MM.1S (cell line): ENCODE measurements at regions not wholly inside any gene's neighbourhood (a gene's known extent, or its start where the extent isn't known, plus 50 kb on each side); places are given as distances from the start of the nearest gene placed in this dataset.
"Not testable (repeated sequence)": the region's sequence is repeated elsewhere in the genome, so short reads cannot be mapped to it uniquely, and the experiment has no call there.

Experiments
- DNase-seq: peaks from one replicate; pipeline ENCODE4 v3.0.0-alpha.2; 2015
- H2AFZ ChIP-seq: fragments of 300-600 bp; sonication (generic); 2 replicates; pipeline ENCODE4 v1.6.0; 2016; ENCODE audit warnings: antibody characterized with exemption, low read length
- H3F3A ChIP-seq: fragments of 300-600 bp; sonication (generic); 2 replicates; pipeline ENCODE4 v1.6.1; 2016; ENCODE audit warnings: mild to moderate bottlenecking, antibody characterized with exemption, low read length, moderate library complexity, mixed read lengths; ENCODE audit not compliant: insufficient read depth
- H3K27ac ChIP-seq: fragments of 300-600 bp; sonication (generic); 2 replicates; pipeline ENCODE4 v1.5.1; 2016; ENCODE audit warnings: mild to moderate bottlenecking, low read length
- H3K27me3 ChIP-seq: fragments of 300-600 bp; sonication (generic); replicated peaks from 2 replicates; pipeline ENCODE4 v1.6.0; 2016; ENCODE audit warnings: low read length; ENCODE audit not compliant: insufficient read depth
- H3K36me3 ChIP-seq: fragments of 300-600 bp; sonication (generic); replicated peaks from 2 replicates; pipeline ENCODE4 v1.6.1; 2016; ENCODE audit warnings: mild to moderate bottlenecking, low read length, mixed read lengths; ENCODE audit not compliant: insufficient read depth
- H3K4me1 ChIP-seq: fragments of 300-600 bp; sonication (generic); 2 replicates; pipeline ENCODE4 v1.6.1; 2016; ENCODE audit warnings: low read length, mixed read lengths
- H3K4me2 ChIP-seq: fragments of 300-600 bp; sonication (generic); 2 replicates; pipeline ENCODE4 v1.6.0; 2016; ENCODE audit warnings: low read depth, low read length
- H3K4me3 ChIP-seq: fragments of 300-600 bp; sonication (generic); 2 replicates; pipeline ENCODE4 v1.5.1; 2016; ENCODE audit warnings: low read length, mixed read lengths
- H3K79me2 ChIP-seq: fragments of 300-600 bp; sonication (generic); 2 replicates; pipeline ENCODE4 v1.6.1; 2016; ENCODE audit warnings: mixed run types, low read length, mixed read lengths
- H3K9ac ChIP-seq: fragments of 300-600 bp; sonication (generic); 2 replicates; pipeline ENCODE4 v1.6.1; 2016; ENCODE audit warnings: low read length, mixed read lengths
- H3K9me2 ChIP-seq: fragments of 300-600 bp; sonication (generic); replicated peaks from 2 replicates; pipeline ENCODE4 v1.6.1; 2016; ENCODE audit warnings: mild to moderate bottlenecking, low read length, mixed read lengths; ENCODE audit not compliant: insufficient read depth
- H3K9me3 ChIP-seq: fragments of 300-600 bp; sonication (generic); replicated peaks from 2 replicates; pipeline ENCODE4 v1.6.1; 2016; ENCODE audit warnings: mild to moderate bottlenecking, low read length, mixed read lengths; ENCODE audit not compliant: insufficient read depth
- H4K20me1 ChIP-seq: fragments of 300-600 bp; sonication (generic); 2 replicates; pipeline ENCODE4 v1.6.1; 2016; ENCODE audit warnings: mild to moderate bottlenecking, low read length, moderate library complexity, mixed read lengths; ENCODE audit not compliant: insufficient read depth

GRCh38 chr15:101963687-101964086, 151.7 kb downstream of the OR4F15 start:
- not testable (repeated sequence) for H3K4me1 ChIP-seq, H2AFZ ChIP-seq, H3K4me3 ChIP-seq, H3K9me3 ChIP-seq, DNase-seq, H3K9ac ChIP-seq, H3K79me2 ChIP-seq, H3K27me3 ChIP-seq, H3K9me2 ChIP-seq, H3K4me2 ChIP-seq, H3K27ac ChIP-seq, H3K36me3 ChIP-seq, H3F3A ChIP-seq, H4K20me1 ChIP-seq

GRCh38 chr15:101965353-101965752, 153.4 kb downstream of the OR4F15 start:
- not testable (repeated sequence) for H3K27me3 ChIP-seq, H3K4me3 ChIP-seq, H3K9ac ChIP-seq, H3K79me2 ChIP-seq, H3K4me1 ChIP-seq, H3K36me3 ChIP-seq, H3F3A ChIP-seq, H3K9me3 ChIP-seq, H3K4me2 ChIP-seq, H2AFZ ChIP-seq, H4K20me1 ChIP-seq, H3K9me2 ChIP-seq, DNase-seq, H3K27ac ChIP-seq

GRCh38 chr15:101965860-101966259, 153.9 kb downstream of the OR4F15 start:
- H3K9me3 ChIP-seq, H3K4me1 ChIP-seq, H3K79me2 ChIP-seq, H3K4me3 ChIP-seq, H3K36me3 ChIP-seq, H3K4me2 ChIP-seq, H3F3A ChIP-seq, H3K9me2 ChIP-seq, H4K20me1 ChIP-seq, H2AFZ ChIP-seq, H3K27me3 ChIP-seq, DNase-seq, H3K9ac ChIP-seq, H3K27ac ChIP-seq: not testable (repeated sequence)

- H2AFZ ChIP-seq, H3K36me3 ChIP-seq, H3K9me3 ChIP-seq, H3K9ac ChIP-seq, DNase-seq, H3K79me2 ChIP-seq, H4K20me1 ChIP-seq, H3K27me3 ChIP-seq, H3K4me1 ChIP-seq, H3K4me3 ChIP-seq, H3K4me2 ChIP-seq, H3K27ac ChIP-seq, H3F3A ChIP-seq, H3K9me2 ChIP-seq: not testable (repeated sequence)
Observed at GRCh38 chr15:101967364-101967763, 155.4 kb downstream of the OR4F15 start.

GRCh38 chr15:101970605-101971004, 158.6 kb downstream of the OR4F15 start:
- not testable (repeated sequence) for H3K36me3 ChIP-seq, H3K27ac ChIP-seq, H3K4me2 ChIP-seq

GRCh38 chr15:101977281-101977680, 165.3 kb downstream of the OR4F15 start:
- H3K9me2 ChIP-seq, H3K27ac ChIP-seq, H4K20me1 ChIP-seq, H3K9me3 ChIP-seq, H3K9ac ChIP-seq, DNase-seq, H3K79me2 ChIP-seq, H3K4me3 ChIP-seq, H3F3A ChIP-seq, H3K27me3 ChIP-seq, H3K4me2 ChIP-seq, H3K4me1 ChIP-seq, H2AFZ ChIP-seq, H3K36me3 ChIP-seq: not testable (repeated sequence)

More at GRCh38 chr15:101970605-101971004, 158.6 kb downstream of the OR4F15 start:
- H3K9me3 ChIP-seq, H3K27me3 ChIP-seq, H3K4me3 ChIP-seq, H4K20me1 ChIP-seq, H3K4me1 ChIP-seq, H3F3A ChIP-seq, H3K9ac ChIP-seq, DNase-seq, H2AFZ ChIP-seq, H3K79me2 ChIP-seq, H3K9me2 ChIP-seq: not testable (repeated sequence)

GRCh38 chr15:101980206-101980910, 168.4 kb downstream of the OR4F15 start:
- peak; percentile 14 for DNase-seq
- not testable (repeated sequence) for H3K36me3 ChIP-seq

More at GRCh38 chr15:101980206-101980910, 168.4 kb downstream of the OR4F15 start:
- H3K27ac ChIP-seq, H3K79me2 ChIP-seq, H3F3A ChIP-seq, H3K9ac ChIP-seq, H3K4me3 ChIP-seq, H3K4me2 ChIP-seq, H3K4me1 ChIP-seq, H2AFZ ChIP-seq, H3K27me3 ChIP-seq, H4K20me1 ChIP-seq, H3K9me3 ChIP-seq, H3K9me2 ChIP-seq: not testable (repeated sequence)
